HG03558 (cell line): ENCODE measurements at regions not wholly inside any gene's neighbourhood (a gene's known extent, or its start where the extent isn't known, plus 50 kb on each side); places are given as distances from the start of the nearest gene placed in this dataset.
"Not testable (repeated sequence)": the region's sequence is repeated elsewhere in the genome, so short reads cannot be mapped to it uniquely, and the experiment has no call there.

ENCODE experiments used
- ATAC-seq: cut with Tn5 transposase; IDR thresholded peaks from one replicate; pipeline ENCODE4 v1.9.1; 2021; ENCODE audit warnings: moderate number of reproducible peaks; ENCODE audit not compliant: unreplicated experiment; ENCODE audit errors: extremely low read depth

- not testable (repeated sequence) for ATAC-seq
Observed at GRCh38 chr9:39559384-39559783, 203.9 kb downstream of the SPATA31A1 start.

- not testable (repeated sequence) for ATAC-seq
Observed at GRCh38 chr9:39566782-39567181, 211.3 kb downstream of the SPATA31A1 start.

- not testable (repeated sequence) for ATAC-seq
Observed at GRCh38 chr9:39567396-39567795, 211.9 kb downstream of the SPATA31A1 start.

GRCh38 chr9:39568900-39569299, 213.4 kb downstream of the SPATA31A1 start:
- not testable (repeated sequence) for ATAC-seq

- not testable (repeated sequence) for ATAC-seq
Observed at GRCh38 chr9:39573024-39574022, 217.9 kb downstream of the SPATA31A1 start.

- ATAC-seq, result not testable (repeated sequence)
Observed at GRCh38 chr9:39579000-39579399, 223.5 kb downstream of the SPATA31A1 start.

- not testable (repeated sequence) for ATAC-seq
Observed at GRCh38 chr9:39581296-39581695, 225.8 kb downstream of the SPATA31A1 start.

GRCh38 chr9:39582677-39583412, 227.4 kb downstream of the SPATA31A1 start:
- ATAC-seq, result not testable (repeated sequence)

GRCh38 chr9:39583413-39583747, 227.9 kb downstream of the SPATA31A1 start:
- not testable (repeated sequence) for ATAC-seq

GRCh38 chr9:39585233-39585632, 229.8 kb downstream of the SPATA31A1 start:
- ATAC-seq, result not testable (repeated sequence)

- ATAC-seq, result no peak
Observed at GRCh38 chr9:39587844-39588499, 232.5 kb downstream of the SPATA31A1 start.

GRCh38 chr9:39588500-39589137, 233.2 kb downstream of the SPATA31A1 start:
- ATAC-seq, result no peak

GRCh38 chr9:39604089-39604488, 248.6 kb downstream of the SPATA31A1 start:
- not testable (repeated sequence) for ATAC-seq

GRCh38 chr9:39611449-39612231, 256.2 kb downstream of the SPATA31A1 start:
- ATAC-seq, result peak; percentile 96

GRCh38 chr9:39616480-39616879, 261.0 kb downstream of the SPATA31A1 start:
- ATAC-seq, result not testable (repeated sequence)

GRCh38 chr9:39624048-39624447, 268.6 kb downstream of the SPATA31A1 start:
- not testable (repeated sequence) for ATAC-seq

- not testable (repeated sequence) for ATAC-seq
Observed at GRCh38 chr9:39632071-39632470, 276.6 kb downstream of the SPATA31A1 start.

- not testable (repeated sequence) for ATAC-seq
Observed at GRCh38 chr9:39649029-39649428, 293.6 kb downstream of the SPATA31A1 start.

- not testable (repeated sequence) for ATAC-seq
Observed at GRCh38 chr9:39656960-39657603, 301.6 kb downstream of the SPATA31A1 start.
